HG02678 (cell line): ENCODE measurements at regions not wholly inside any gene's neighbourhood (a gene's known extent, or its start where the extent isn't known, plus 50 kb on each side); places are given as distances from the start of the nearest gene placed in this dataset.
"Not testable (repeated sequence)": the region's sequence is repeated elsewhere in the genome, so short reads cannot be mapped to it uniquely, and the experiment has no call there.

Source experiments
- ATAC-seq: cut with Tn5 transposase; IDR thresholded peaks from one replicate; pipeline ENCODE4 v1.9.1; 2021; ENCODE audit warnings: mild to moderate bottlenecking, moderate library complexity; ENCODE audit not compliant: unreplicated experiment

- no peak for ATAC-seq
Measured at GRCh38 chr21:35511696-35512162, 462.6 kb upstream of the RUNX1 start.

- ATAC-seq, result no peak
Measured at GRCh38 chr21:35510957-35511695, 462.0 kb upstream of the RUNX1 start.

- no peak for ATAC-seq
Measured at GRCh38 chr21:35510294-35510693, 461.2 kb upstream of the RUNX1 start.

- no peak for ATAC-seq
Measured at GRCh38 chr21:35509001-35509704, 460.1 kb upstream of the RUNX1 start.

GRCh38 chr21:35508139-35508888, 459.2 kb upstream of the RUNX1 start:
- no peak for ATAC-seq

GRCh38 chr21:35507181-35507759, 458.2 kb upstream of the RUNX1 start:
- ATAC-seq, result no peak

- ATAC-seq, result no peak
Measured at GRCh38 chr21:35506771-35507170, 457.7 kb upstream of the RUNX1 start.

GRCh38 chr21:35506352-35506751, 457.2 kb upstream of the RUNX1 start:
- no peak for ATAC-seq

GRCh38 chr21:35504951-35505466, 455.9 kb upstream of the RUNX1 start:
- no peak for ATAC-seq

GRCh38 chr21:35504277-35504676, 455.2 kb upstream of the RUNX1 start:
- ATAC-seq, result no peak

GRCh38 chr21:35503671-35504070, 454.6 kb upstream of the RUNX1 start:
- ATAC-seq, result no peak

- ATAC-seq, result no peak
Measured at GRCh38 chr21:35502821-35503220, 453.7 kb upstream of the RUNX1 start.

- not testable (repeated sequence) for ATAC-seq
Measured at GRCh38 chr21:35497522-35497921, 448.4 kb upstream of the RUNX1 start.

GRCh38 chr21:35491920-35492678, 443.0 kb upstream of the RUNX1 start:
- no peak for ATAC-seq

- no peak for ATAC-seq
Measured at GRCh38 chr21:35491114-35491513, 442.0 kb upstream of the RUNX1 start.

- no peak for ATAC-seq
Measured at GRCh38 chr21:35489389-35489980, 440.4 kb upstream of the RUNX1 start.

- no peak for ATAC-seq
Measured at GRCh38 chr21:35488946-35489345, 439.8 kb upstream of the RUNX1 start.

- ATAC-seq, result no peak
Measured at GRCh38 chr21:35485364-35485763, 436.3 kb upstream of the RUNX1 start.

GRCh38 chr21:35484851-35485250, 435.7 kb upstream of the RUNX1 start:
- ATAC-seq, result no peak

- ATAC-seq, result no peak
Measured at GRCh38 chr21:35484032-35484431, 434.9 kb upstream of the RUNX1 start.
